HG03135 (cell line): ENCODE measurements at regions not wholly inside any gene's neighbourhood (a gene's known extent, or its start where the extent isn't known, plus 50 kb on each side); places are given as distances from the start of the nearest gene placed in this dataset.
"Not testable (repeated sequence)": the region's sequence is repeated elsewhere in the genome, so short reads cannot be mapped to it uniquely, and the experiment has no call there.

Source experiments
- ATAC-seq: cut with Tn5 transposase; IDR thresholded peaks from one replicate; pipeline ENCODE4 v1.9.1; 2021; ENCODE audit warnings: mild to moderate bottlenecking, moderate library complexity; ENCODE audit not compliant: unreplicated experiment

GRCh38 chr1:70812442-70813109 is 235.0 kb downstream of the PTGER3 start:
- no peak for ATAC-seq

GRCh38 chr1:70818401-70818800 is 229.2 kb downstream of the PTGER3 start:
- ATAC-seq = no peak

GRCh38 chr1:70819231-70819630 is 228.4 kb downstream of the PTGER3 start:
- ATAC-seq = no peak

- no peak for ATAC-seq
Observed at GRCh38 chr1:70819785-70820184, 227.8 kb downstream of the PTGER3 start.

GRCh38 chr1:70820396-70820795 is 227.2 kb downstream of the PTGER3 start:
- ATAC-seq = no peak

GRCh38 chr1:70820995-70821394 is 226.6 kb downstream of the PTGER3 start:
- ATAC-seq = no peak

- ATAC-seq = no peak
Observed at GRCh38 chr1:70826428-70826827, 221.2 kb downstream of the PTGER3 start.

GRCh38 chr1:70827030-70827429 is 220.6 kb downstream of the PTGER3 start:
- ATAC-seq = no peak

- no peak for ATAC-seq
Observed at GRCh38 chr1:70828177-70828576, 219.4 kb downstream of the PTGER3 start.

- not testable (repeated sequence) for ATAC-seq
Observed at GRCh38 chr1:70834365-70834764, 213.3 kb downstream of the PTGER3 start.

- ATAC-seq = no peak
Observed at GRCh38 chr1:70836456-70836855, 211.2 kb downstream of the PTGER3 start.

- ATAC-seq = no peak
Observed at GRCh38 chr1:70840260-70840953, 207.2 kb downstream of the PTGER3 start.

GRCh38 chr1:70842562-70842961 is 205.1 kb downstream of the PTGER3 start:
- no peak for ATAC-seq

GRCh38 chr1:70843452-70843851 is 204.2 kb downstream of the PTGER3 start:
- ATAC-seq = no peak

- no peak for ATAC-seq
Observed at GRCh38 chr1:70847013-70847412, 200.6 kb downstream of the PTGER3 start.

- no peak for ATAC-seq
Observed at GRCh38 chr1:70855203-70855602, 192.4 kb downstream of the PTGER3 start.

- no peak for ATAC-seq
Observed at GRCh38 chr1:70856201-70856600, 191.4 kb downstream of the PTGER3 start.

GRCh38 chr1:70863239-70863638 is 184.4 kb downstream of the PTGER3 start:
- no peak for ATAC-seq

GRCh38 chr1:70864302-70864701 is 183.3 kb downstream of the PTGER3 start:
- no peak for ATAC-seq

- ATAC-seq = no peak
Observed at GRCh38 chr1:70866542-70867264, 180.9 kb downstream of the PTGER3 start.

- ATAC-seq = no peak
Observed at GRCh38 chr1:70871790-70872189, 175.8 kb downstream of the PTGER3 start.

- ATAC-seq = no peak
Observed at GRCh38 chr1:70874063-70874462, 173.6 kb downstream of the PTGER3 start.
